ENCODE measurements at regions not wholly inside any gene's neighbourhood (a gene's known extent, or its start where the extent isn't known, plus 50 kb on each side); places are given as distances from the start of the nearest gene placed in this dataset.

DNA sequence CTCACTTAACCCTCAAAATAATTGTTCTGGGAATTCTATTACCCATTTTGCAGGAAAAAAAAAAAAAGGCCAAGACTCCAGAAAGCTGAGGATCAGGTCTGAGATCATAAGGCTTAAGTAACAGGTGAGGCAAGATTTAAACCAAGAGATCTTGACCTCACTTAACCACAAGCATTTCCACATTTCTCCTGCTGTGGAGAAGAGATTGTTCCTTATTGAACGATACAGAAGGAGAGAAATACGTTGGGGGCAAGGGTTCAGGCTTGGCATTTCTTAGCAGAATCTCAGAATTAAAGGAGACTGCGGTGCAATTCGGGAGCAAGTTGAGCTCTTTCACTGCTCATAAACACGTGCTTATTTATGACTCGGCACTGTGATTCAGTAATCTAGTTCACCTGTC, 885.3 kb upstream of the TMEM132C start:
- TF ChIP-seq, protein P1, sequence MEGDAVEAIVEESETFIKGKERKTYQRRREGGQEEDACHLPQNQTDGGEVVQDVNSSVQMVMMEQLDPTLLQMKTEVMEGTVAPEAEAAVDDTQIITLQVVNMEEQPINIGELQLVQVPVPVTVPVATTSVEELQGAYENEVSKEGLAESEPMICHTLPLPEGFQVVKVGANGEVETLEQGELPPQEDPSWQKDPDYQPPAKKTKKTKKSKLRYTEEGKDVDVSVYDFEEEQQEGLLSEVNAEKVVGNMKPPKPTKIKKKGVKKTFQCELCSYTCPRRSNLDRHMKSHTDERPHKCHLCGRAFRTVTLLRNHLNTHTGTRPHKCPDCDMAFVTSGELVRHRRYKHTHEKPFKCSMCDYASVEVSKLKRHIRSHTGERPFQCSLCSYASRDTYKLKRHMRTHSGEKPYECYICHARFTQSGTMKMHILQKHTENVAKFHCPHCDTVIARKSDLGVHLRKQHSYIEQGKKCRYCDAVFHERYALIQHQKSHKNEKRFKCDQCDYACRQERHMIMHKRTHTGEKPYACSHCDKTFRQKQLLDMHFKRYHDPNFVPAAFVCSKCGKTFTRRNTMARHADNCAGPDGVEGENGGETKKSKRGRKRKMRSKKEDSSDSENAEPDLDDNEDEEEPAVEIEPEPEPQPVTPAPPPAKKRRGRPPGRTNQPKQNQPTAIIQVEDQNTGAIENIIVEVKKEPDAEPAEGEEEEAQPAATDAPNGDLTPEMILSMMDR (IDR thresholded peaks at IDR 0.05) = no peak
- TF ChIP-seq POLR2A (IDR thresholded peaks at IDR 0.05) = no peak
- no peak for DNase-seq
- peaks cover 0 to 23% (median 0%) of the 10 kb centered on the region in 9 donors for H3K27me3 ChIP-seq
- H3K9me3 ChIP-seq = no peaks in the 10 kb centered on the region
- intact Hi-C loops (cut with DNase I) = loop anchor here (1.0 to 10.0 kb wide), 5 partner anchors 273 to 599 kb away; no protein-coding TSS in a partner anchor
- no peak overlapping the region for H3K27ac ChIP-seq
- no peaks in the 10 kb centered on the region for H3K36me3 ChIP-seq
- peaks cover 0 to 6% (median 0%) of the 10 kb centered on the region in 12 donors for H3K4me1 ChIP-seq
- H3K4me3 ChIP-seq = no peak overlapping the region
- no peak for ATAC-seq
- 65 to 73% (median 70%) methylated on average over 6 of the region's 6 CpGs for WGBS, 4 donors

DNA sequence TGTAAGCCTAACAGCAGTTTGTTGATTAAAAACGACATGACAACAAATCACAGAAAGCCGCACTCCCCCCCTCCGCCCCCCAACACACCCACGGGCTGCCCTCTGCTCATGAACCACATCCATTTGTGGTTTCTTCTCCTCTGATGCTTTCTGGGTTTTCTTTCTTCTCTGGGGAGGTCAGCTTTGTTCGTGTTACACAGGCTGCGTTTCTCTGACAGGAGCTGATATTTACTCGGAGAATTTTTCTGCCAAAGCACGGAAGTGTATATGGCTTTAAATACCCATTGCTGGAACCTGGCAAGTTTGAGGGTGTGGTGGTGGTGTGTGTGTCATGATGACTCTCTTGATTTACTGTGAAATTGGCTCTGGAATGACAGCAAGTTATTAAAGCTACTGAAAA, 883.7 kb upstream of the TMEM132C start:
- Histone ChIP-seq H3K36me3 (no peaks in the 10 kb centered on the region), H3K4me1 (peaks cover 0 to 6% (median 0%) of the 10 kb centered on the region in 12 donors), H3K4me3 (no peak overlapping the region), H3K27me3 (peaks cover 0 to 31% (median 0%) of the 10 kb centered on the region in 9 donors), H3K9me3 (no peaks in the 10 kb centered on the region), H3K27ac (no peak overlapping the region)
- no peak for TF ChIP-seq POLR2A (IDR thresholded peaks at IDR 0.05)
- TF ChIP-seq, protein P1 (IDR thresholded peaks at IDR 0.05) = no peak
- no peak for ATAC-seq
- no peak for DNase-seq
- 65 to 71% (median 68%) methylated on average over 8 of the region's 8 CpGs for WGBS, 4 donors
- intact Hi-C loops (cut with DNase I) = loop anchor here in 6 of 10 donors (5.0 to 10.0 kb wide), 3 partner anchors 276 to 601 kb away; no protein-coding TSS in a partner anchor

DNA sequence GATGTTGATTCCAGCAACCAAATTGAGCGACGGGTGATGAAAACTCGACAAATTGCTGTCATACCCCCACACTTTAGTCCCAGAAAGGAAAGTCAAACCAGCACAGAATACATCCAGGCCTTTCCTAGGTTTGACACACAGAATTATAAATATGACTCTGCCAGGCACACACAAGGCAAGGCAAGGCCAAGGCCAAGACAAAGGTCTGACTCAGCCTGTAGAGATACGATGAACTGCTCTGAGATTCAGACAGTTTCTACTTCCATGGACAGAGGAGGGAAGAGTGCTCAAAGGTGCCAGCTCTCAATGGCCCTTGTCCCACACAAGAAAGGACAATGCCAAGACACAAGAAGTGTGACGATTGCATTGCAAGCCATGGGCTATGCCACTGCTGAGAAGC, 880.2 kb upstream of the TMEM132C start:
- H3K4me1 ChIP-seq = no peaks in the 10 kb centered on the region
- 65 to 83% (median 78%) methylated on average over 5 of the region's 5 CpGs for WGBS, 4 donors
- peaks cover 0 to 36% (median 0%) of the 10 kb centered on the region in 9 donors for H3K27me3 ChIP-seq
- DNase-seq = no peak
- intact Hi-C loops (cut with DNase I) = loop anchor here in 1 of 10 donors (10.0 kb wide), 1 partner anchor 602 kb away; no protein-coding TSS in a partner anchor
- TF ChIP-seq, protein P1 (IDR thresholded peaks at IDR 0.05) = no peak
- no peak for TF ChIP-seq POLR2A (IDR thresholded peaks at IDR 0.05)
- no peaks in the 10 kb centered on the region for H3K36me3 ChIP-seq
- H3K27ac ChIP-seq = no peak overlapping the region
- no peak for ATAC-seq
- no peaks in the 10 kb centered on the region for H3K9me3 ChIP-seq
- no peak overlapping the region for H3K4me3 ChIP-seq

DNA sequence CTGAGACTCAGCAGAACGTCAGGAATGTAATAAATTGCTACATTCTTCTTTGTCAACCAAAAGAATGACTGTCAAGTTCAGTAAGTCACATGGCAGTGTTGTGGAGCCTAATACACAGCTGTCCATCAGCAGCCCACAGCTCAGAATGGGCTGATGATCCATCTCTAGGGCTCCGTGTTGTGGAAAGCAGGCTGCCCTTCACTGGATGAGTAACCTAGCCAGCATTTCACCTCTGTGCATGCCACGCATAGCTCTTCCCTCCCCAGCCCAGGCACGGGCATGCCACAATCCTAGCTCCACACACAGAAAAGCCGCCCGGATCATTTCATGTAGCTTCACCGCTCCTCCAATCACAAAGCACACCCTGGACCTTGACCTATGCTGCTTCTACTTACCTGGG, 878.0 kb upstream of the TMEM132C start:
- Histone ChIP-seq H3K9me3 (no peaks in the 10 kb centered on the region), H3K36me3 (no peaks in the 10 kb centered on the region), H3K4me3 (no peak overlapping the region), H3K27me3 (peaks cover 0 to 45% (median 0%) of the 10 kb centered on the region in 9 donors), H3K4me1 (no peaks in the 10 kb centered on the region), H3K27ac (no peak overlapping the region)
- TF ChIP-seq POLR2A (IDR thresholded peaks at IDR 0.05) = no peak
- TF ChIP-seq, protein P1 (IDR thresholded peaks at IDR 0.05) = no peak
- no peak for ATAC-seq
- intact Hi-C loops (cut with DNase I) = loop anchor here in 1 of 10 donors (10.0 kb wide), 1 partner anchor 604 kb away; no protein-coding TSS in a partner anchor
- WGBS, 4 donors = 71 to 79% (median 74%) methylated on average over 7 of the region's 7 CpGs
- no peak for DNase-seq

All from heart left ventricle (tissue), 16 donors.